ENCODE measurements at regions not wholly inside any gene's neighbourhood (a gene's known extent, or its start where the extent isn't known, plus 50 kb on each side); places are given as distances from the start of the nearest gene placed in this dataset.
A peak's percentile ranks its signal among the peaks of the same experiment; 100 is the strongest.

GRCh38 chr9:88236511-88237478 is 98.5 kb upstream of the SPATA31C2 start:
- no peak for DNase-seq (ENCODE audit: extremely low read depth in 1 of 11, low read depth in 9 of 11, low spot score in 4 of 11)

GRCh38 chr9:88235615-88236014 is 97.3 kb upstream of the SPATA31C2 start:
- DNase-seq (ENCODE audit: extremely low read depth in 1 of 11, low read depth in 9 of 11, low spot score in 4 of 11), result no peak

- no peak for DNase-seq (ENCODE audit: extremely low read depth in 1 of 11, low read depth in 9 of 11, low spot score in 4 of 11)
These were observed 95.8 kb upstream of the SPATA31C2 start for GRCh38 chr9:88234114-88234513.

GRCh38 chr9:88233091-88233490 is 94.8 kb upstream of the SPATA31C2 start:
- DNase-seq (ENCODE audit: extremely low read depth in 1 of 11, low read depth in 9 of 11, low spot score in 4 of 11), result no peak

- no peak for DNase-seq (ENCODE audit: extremely low read depth in 1 of 11, low read depth in 9 of 11, low spot score in 4 of 11)
These were observed 92.3 kb upstream of the SPATA31C2 start for GRCh38 chr9:88230612-88231011.

- DNase-seq (ENCODE audit: extremely low read depth in 1 of 11, low read depth in 9 of 11, low spot score in 4 of 11), result no peak
These were observed 91.2 kb upstream of the SPATA31C2 start for GRCh38 chr9:88229434-88229833.

GRCh38 chr9:88224938-88225337 is 86.7 kb upstream of the SPATA31C2 start:
- no peak for DNase-seq (ENCODE audit: extremely low read depth in 1 of 11, low read depth in 9 of 11, low spot score in 4 of 11)

GRCh38 chr9:88221105-88221504 is 82.8 kb upstream of the SPATA31C2 start:
- DNase-seq (ENCODE audit: extremely low read depth in 1 of 11, low read depth in 9 of 11, low spot score in 4 of 11), result no peak

GRCh38 chr9:88220652-88221051 is 82.4 kb upstream of the SPATA31C2 start:
- DNase-seq (ENCODE audit: extremely low read depth in 1 of 11, low read depth in 9 of 11, low spot score in 4 of 11), result no peak

GRCh38 chr9:88219601-88220000 is 81.3 kb upstream of the SPATA31C2 start:
- no peak for DNase-seq (ENCODE audit: extremely low read depth in 1 of 11, low read depth in 9 of 11, low spot score in 4 of 11)

GRCh38 chr9:88218726-88219125 is 80.5 kb upstream of the SPATA31C2 start:
- peak in 1 of 11 donors; percentile 41 for DNase-seq (ENCODE audit: extremely low read depth in 1 of 11, low read depth in 9 of 11, low spot score in 4 of 11)

- DNase-seq (ENCODE audit: extremely low read depth in 1 of 11, low read depth in 9 of 11, low spot score in 4 of 11), result no peak
These were observed 78.1 kb upstream of the SPATA31C2 start for GRCh38 chr9:88216126-88216995.

GRCh38 chr9:88215196-88216125 is 77.2 kb upstream of the SPATA31C2 start:
- peak in 1 of 11 donors; percentile 29 for DNase-seq (ENCODE audit: extremely low read depth in 1 of 11, low read depth in 9 of 11, low spot score in 4 of 11)

GRCh38 chr9:88202321-88202720 is 64.0 kb upstream of the SPATA31C2 start:
- DNase-seq (ENCODE audit: extremely low read depth in 1 of 11, low read depth in 9 of 11, low spot score in 4 of 11), result no peak

- peak in 1 of 11 donors; percentile 30 for DNase-seq (ENCODE audit: extremely low read depth in 1 of 11, low read depth in 9 of 11, low spot score in 4 of 11)
These were observed 60.1 kb upstream of the SPATA31C2 start for GRCh38 chr9:88198341-88198807.

GRCh38 chr9:88197781-88198340 is 59.6 kb upstream of the SPATA31C2 start:
- DNase-seq (ENCODE audit: extremely low read depth in 1 of 11, low read depth in 9 of 11, low spot score in 4 of 11), result peak in 2 of 11 donors; percentile 34 to 40

- peak in 1 of 11 donors; percentile 47 for DNase-seq (ENCODE audit: extremely low read depth in 1 of 11, low read depth in 9 of 11, low spot score in 4 of 11)
These were observed 58.7 kb upstream of the SPATA31C2 start for GRCh38 chr9:88197016-88197415.

- peak in 2 of 11 donors; percentile 31 to 63 for DNase-seq (ENCODE audit: extremely low read depth in 1 of 11, low read depth in 9 of 11, low spot score in 4 of 11)
These were observed 58.0 kb upstream of the SPATA31C2 start for GRCh38 chr9:88196142-88196790.

Measured in renal cortex interstitium (tissue), 11 donors.